MCF 10A (cell line): ENCODE measurements at regions not wholly inside any gene's neighbourhood (a gene's known extent, or its start where the extent isn't known, plus 50 kb on each side); places are given as distances from the start of the nearest gene placed in this dataset.
A peak's percentile ranks its signal among the peaks of the same experiment; 100 is the strongest.

Experiments
- BruUV-seq: library from RNA; stranded (reverse); fragments of 400-500 nt; replicated peaks from 2 replicates; lab custom pipeline; 2021; lab: Mats Ljungman, UMichigan
- CTCF ChIA-PET: fragments of 300-600 bp; sonication (Branson Sonifier 250); formaldehyde crosslinking; extraction: SDS; loops from one replicate; lab custom pipeline; 2021; ENCODE audit warnings: antibody characterized with exemption, inconsistent platforms; lab: Yijun Ruan, JAX
- POLR2A ChIA-PET: fragments of 300-600, 350-650 bp; sonication (Branson Sonifier 250); formaldehyde crosslinking; extraction: SDS; loops from one replicate; lab custom pipeline; 2020; ENCODE audit warnings: antibody characterized with exemption, inconsistent platforms; lab: Yijun Ruan, JAX
- DNase-seq: peaks from one replicate; pipeline ENCODE4 v3.0.0-alpha.2; 2018; ENCODE audit not compliant: unreplicated experiment
- H3K27ac Mint-ChIP-seq: one replicate; pipeline ENCODE4 v1.8.0; 2022; ENCODE audit warnings: mild to moderate bottlenecking, low read depth, mixed read lengths; ENCODE audit not compliant: unreplicated experiment
- H3K27me3 Mint-ChIP-seq: one replicate; pipeline ENCODE4 v1.8.0; 2022; ENCODE audit warnings: mixed read lengths; ENCODE audit not compliant: insufficient read depth, unreplicated experiment
- H3K36me3 Mint-ChIP-seq: one replicate; pipeline ENCODE4 v1.8.0; 2022; ENCODE audit warnings: mild to moderate bottlenecking, moderate library complexity, mixed read lengths; ENCODE audit not compliant: insufficient read depth, unreplicated experiment
- H3K4me1 Mint-ChIP-seq: one replicate; pipeline ENCODE4 v1.8.0; 2022; ENCODE audit warnings: mixed read lengths; ENCODE audit not compliant: insufficient read depth, unreplicated experiment
- H3K4me3 Mint-ChIP-seq: one replicate; pipeline ENCODE4 v1.8.0; 2022; ENCODE audit warnings: mild to moderate bottlenecking, moderate library complexity, mixed read lengths; ENCODE audit not compliant: unreplicated experiment
- H3K9me3 Mint-ChIP-seq: one replicate; pipeline ENCODE4 v1.8.0; 2022; ENCODE audit warnings: mixed read lengths; ENCODE audit not compliant: unreplicated experiment
- CTCF ChIP-seq: fragments of 200-600 bp; IDR thresholded peaks from one replicate; pipeline ENCODE4 v1.8.0; 2022; ENCODE audit warnings: antibody characterized with exemption, mild to moderate bottlenecking; ENCODE audit not compliant: unreplicated experiment
- intact Hi-C: fragments of 100-400 bp; cut with micrococcal nuclease; formaldehyde crosslinking; loops from 2 replicates; pipeline ENCODE4 v1.14.1; 2022

GRCh38 chr4:19711871-19712270 is 539.8 kb upstream of the SLIT2 start:
- BruUV-seq, result no TSS peak
- DNase-seq, result peak; percentile 37
- TF ChIP-seq CTCF, result no peak
- no peaks in the 10 kb centered on the region for H3K4me1 Mint-ChIP-seq
- H3K9me3 Mint-ChIP-seq, result peaks cover 12% of the 10 kb centered on the region
- no peak overlapping the region for H3K4me3 Mint-ChIP-seq
- intact Hi-C loops, result no loop called here
- H3K27ac Mint-ChIP-seq, result no peak overlapping the region
- no peaks in the 10 kb centered on the region for H3K27me3 Mint-ChIP-seq
- ChIA-PET POLR2A (no interaction called here), CTCF (no interaction called here)
- H3K36me3 Mint-ChIP-seq, result no peaks in the 10 kb centered on the region

DNA sequence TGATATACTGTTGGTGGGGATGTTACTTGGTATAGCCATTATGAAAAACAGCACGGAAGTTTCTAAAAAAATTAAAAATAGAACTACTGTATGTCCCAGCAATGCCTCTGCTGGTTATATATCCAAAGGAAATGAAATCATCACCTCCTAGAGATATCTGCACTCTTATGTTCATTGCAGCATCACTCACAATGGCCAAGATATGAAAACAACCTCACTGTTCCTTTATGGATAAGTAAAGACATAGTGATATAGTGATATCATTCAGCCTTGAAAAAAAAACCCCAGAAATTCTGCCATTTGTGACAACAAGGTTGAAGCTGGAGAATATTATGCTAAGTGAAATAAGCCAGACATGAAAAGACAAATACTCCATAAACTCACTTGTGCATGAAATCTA is 543.8 kb upstream of the SLIT2 start:
- no peak for DNase-seq
- TF ChIP-seq CTCF, result no peak
- no peaks in the 10 kb centered on the region for H3K27me3 Mint-ChIP-seq
- no peak overlapping the region for H3K4me3 Mint-ChIP-seq
- H3K4me1 Mint-ChIP-seq, result no peaks in the 10 kb centered on the region
- no peak overlapping the region for H3K27ac Mint-ChIP-seq
- CTCF ChIA-PET, result no interaction called here
- BruUV-seq, result no TSS peak
- H3K9me3 Mint-ChIP-seq, result peaks cover 6% of the 10 kb centered on the region
- no peaks in the 10 kb centered on the region for H3K36me3 Mint-ChIP-seq
- POLR2A ChIA-PET, result no interaction called here
- intact Hi-C loops, result no loop called here

DNA sequence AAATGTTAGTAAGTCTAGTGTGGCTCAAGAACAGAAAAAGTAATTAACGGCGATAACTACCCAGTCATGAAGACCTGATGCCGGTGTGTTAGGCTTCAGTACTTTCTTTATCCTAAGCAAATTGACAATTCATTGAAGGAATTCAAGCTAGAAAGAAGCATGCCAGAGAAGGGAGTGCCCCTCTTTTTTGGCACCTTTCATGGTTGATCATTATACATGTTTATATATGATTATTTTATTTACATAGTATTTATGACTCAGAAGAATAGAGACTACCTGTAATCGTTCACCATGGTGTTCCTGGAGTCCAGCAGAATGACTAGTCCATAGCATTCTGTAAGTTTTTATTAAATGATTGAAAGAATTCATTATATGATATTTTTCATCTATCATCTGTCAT is 548.3 kb upstream of the SLIT2 start:
- intact Hi-C loops, result no loop called here
- no peak overlapping the region for H3K4me3 Mint-ChIP-seq
- DNase-seq, result no peak
- H3K27ac Mint-ChIP-seq, result no peak overlapping the region
- no peak for TF ChIP-seq CTCF
- peaks cover 6% of the 10 kb centered on the region for H3K36me3 Mint-ChIP-seq
- H3K27me3 Mint-ChIP-seq, result no peaks in the 10 kb centered on the region
- POLR2A ChIA-PET, result no interaction called here
- no peaks in the 10 kb centered on the region for H3K4me1 Mint-ChIP-seq
- CTCF ChIA-PET, result interaction anchor here (1.0 kb wide), 1 partner anchor 9 kb away, joined by 5 read pairs; no protein-coding TSS in a partner anchor
- BruUV-seq, result no TSS peak
- no peaks in the 10 kb centered on the region for H3K9me3 Mint-ChIP-seq

DNA sequence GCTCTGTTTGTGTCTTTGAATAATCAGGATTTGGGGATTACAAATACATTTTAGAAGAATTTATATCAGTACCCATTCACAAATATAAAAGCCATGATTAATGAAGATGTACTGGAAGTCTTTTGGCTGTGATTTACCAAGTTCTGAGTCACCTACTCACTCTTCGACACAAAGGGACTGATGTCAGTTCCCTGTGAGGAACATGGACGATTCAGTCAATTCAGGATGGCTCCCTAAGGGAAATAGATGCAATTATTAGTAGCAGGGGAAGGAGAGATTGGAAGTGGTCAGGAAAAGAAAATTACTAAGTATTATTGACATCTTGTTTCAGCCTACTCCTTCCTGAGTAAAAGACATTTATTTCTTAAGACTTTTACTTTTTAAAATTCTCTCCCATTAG is 550.7 kb upstream of the SLIT2 start:
- DNase-seq, result peak; percentile 38
- no TSS peak for BruUV-seq
- H3K27ac Mint-ChIP-seq, result no peak overlapping the region

More for the DNA sequence above, 550.7 kb upstream of the SLIT2 start:
- no peak for TF ChIP-seq CTCF
- ChIA-PET CTCF (no interaction called here), POLR2A (interaction anchor here (1.5 kb wide), 1 partner anchor 10 kb away, joined by 4 read pairs; no protein-coding TSS in a partner anchor)
- peaks cover 6% of the 10 kb centered on the region for H3K36me3 Mint-ChIP-seq
- no peak overlapping the region for H3K4me3 Mint-ChIP-seq
- intact Hi-C loops, result no loop called here
- peaks cover 6% of the 10 kb centered on the region for H3K9me3 Mint-ChIP-seq
- no peaks in the 10 kb centered on the region for H3K27me3 Mint-ChIP-seq
- H3K4me1 Mint-ChIP-seq, result no peaks in the 10 kb centered on the region
